K562 (cell line): ENCODE measurements at regions not wholly inside any gene's neighbourhood (a gene's known extent, or its start where the extent isn't known, plus 50 kb on each side); places are given as distances from the start of the nearest gene placed in this dataset.

ENCODE experiments used
- AFF1 ChIP-seq, 2 experiments: fragments of 450-650 bp; IDR thresholded peaks; 2 replicates each; pipeline ENCODE4 v1.6.1; 2018; ENCODE audit warnings: mild to moderate bottlenecking in 2 of 2, low read depth in 1 of 2; ENCODE audit not compliant: partially characterized antibody in 2 of 2
- BACH1 ChIP-seq: fragments of 200-800 bp; sonication (Bioruptor generic); IDR thresholded peaks from 2 replicates; pipeline ENCODE4 v1.6.1; 2016; ENCODE audit warnings: missing genetic modification characterization, missing compliant biosample characterization
- BMI1 ChIP-seq: fragments of 150-350 bp; IDR thresholded peaks from 2 replicates; pipeline ENCODE4 v1.6.1; 2014; ENCODE audit warnings: low read length
- FOXM1 ChIP-seq, 2 experiments: fragments of 450-650 bp in 1 of 2; sonication (generic) in 1 of 2; formaldehyde crosslinking in 1 of 2; IDR thresholded peaks; 2 replicates each; pipeline versions ENCODE4 v1.6.1 to v1.9.0; 2017 to 2022; ENCODE audit warnings: low read depth in 2 of 2, mild to moderate bottlenecking in 2 of 2, missing genetic modification reagents in 1 of 2, moderate library complexity in 1 of 2
- GTF2A2 ChIP-seq: IDR thresholded peaks from 2 replicates; pipeline ENCODE4 v1.6.1; 2016; ENCODE audit warnings: mild to moderate bottlenecking, missing genetic modification characterization, missing compliant biosample characterization
- KHSRP ChIP-seq: fragments of 450-650 bp; IDR thresholded peaks from 2 replicates; pipeline ENCODE4 v1.6.1; 2017
- KLF1 ChIP-seq: fragments of 450-650 bp; IDR thresholded peaks from 2 replicates; pipeline ENCODE4 v1.6.1; 2016; ENCODE audit warnings: missing genetic modification characterization, missing compliant biosample characterization
- MAFK ChIP-seq: IDR thresholded peaks from 2 replicates; pipeline ENCODE4 v1.6.1; 2011; ENCODE audit warnings: low read length, improper control_type of control experiment
- NELFE ChIP-seq: IDR thresholded peaks from 2 replicates; pipeline ENCODE4 v1.6.1; 2011; ENCODE audit warnings: mild to moderate bottlenecking; ENCODE audit not compliant: insufficient read depth, insufficient read length
- PPARD ChIP-seq: fragments of 250-450 bp; sonication (Bioruptor Pico); IDR thresholded peaks from 2 replicates; pipeline ENCODE4 v1.8.0; 2022; ENCODE audit warnings: inconsistent platforms, mild to moderate bottlenecking, moderate library complexity
- RBM15 ChIP-seq: fragments of 200-400 bp; formaldehyde crosslinking; IDR thresholded peaks from 2 replicates; pipeline ENCODE4 v1.6.1; 2018; ENCODE audit warnings: mild to moderate bottlenecking, low read length, moderate library complexity; ENCODE audit not compliant: insufficient read depth
- TAF9B ChIP-seq: fragments of 450-650 bp; IDR thresholded peaks from 2 replicates; pipeline ENCODE4 v1.6.1; 2018; ENCODE audit warnings: mild to moderate bottlenecking; ENCODE audit not compliant: partially characterized antibody
- THRAP3 ChIP-seq: fragments of 450-650 bp; IDR thresholded peaks from 2 replicates; pipeline ENCODE4 v1.6.1; 2016; ENCODE audit warnings: mild to moderate bottlenecking, inconsistent platforms, borderline replicate concordance
- TSHZ1 ChIP-seq: fragments of 250-450 bp; sonication (Bioruptor Pico); IDR thresholded peaks from 2 replicates; pipeline ENCODE4 v1.4.0; 2020; ENCODE audit warnings: mild to moderate bottlenecking, moderate library complexity
- ZBTB2 ChIP-seq: fragments of 450-650 bp; IDR thresholded peaks from 2 replicates; pipeline ENCODE4 v1.6.1; 2016; ENCODE audit warnings: antibody characterized with exemption
- ZKSCAN1 ChIP-seq: fragments of 150-350 bp; IDR thresholded peaks from 2 replicates; pipeline ENCODE4 v1.6.1; 2016; ENCODE audit warnings: low read depth, low read length
- ZKSCAN8 ChIP-seq: fragments of 200-800 bp; sonication (Bioruptor generic); IDR thresholded peaks from 2 replicates; pipeline ENCODE4 v1.6.1; 2016; ENCODE audit warnings: missing genetic modification characterization, missing compliant biosample characterization
- ZNF717 ChIP-seq: fragments of 250-450 bp; sonication (Bioruptor Pico); IDR thresholded peaks from 2 replicates; pipeline ENCODE4 v1.5.0; 2021
- ZNF766 ChIP-seq: fragments of 200-800 bp; sonication (Bioruptor generic); conservative IDR thresholded peaks from 2 replicates; pipeline ENCODE4 v1.6.1; 2016; ENCODE audit warnings: missing genetic modification characterization, missing compliant biosample characterization

GRCh38 chr7:138257459-138258196 is 181.4 kb downstream of the AKR1D1 start (continued):
- peak; percentile 59; the same call in 1 of the 2 replicates for TF ChIP-seq ZBTB2
- no peak for TF ChIP-seq BMI1
- TF ChIP-seq MAFK = 0 out of 2 replicates have a peak, but pooled peaks have one; percentile 7
- peak; percentile 99 for TF ChIP-seq BACH1 (tag)
- TF ChIP-seq ZKSCAN1 = peak; percentile 77; the same call in 1 of the 2 replicates
- no peak for TF ChIP-seq NELFE
- peak; percentile 99 for TF ChIP-seq KHSRP
- peak; percentile 99 for TF ChIP-seq TSHZ1
- TF ChIP-seq PPARD (CRISPR knock-in tag) = peak; percentile 99
- TF ChIP-seq AFF1 (IDR thresholded peaks at IDR 0.05; ENCODE audit: low read depth in 1 of 2, partially characterized antibody in 2 of 2) = peak; percentile 86 to 100
- TF ChIP-seq TAF9B = peak; percentile 88
- TF ChIP-seq RBM15 = no peak
- peak; percentile 99 for TF ChIP-seq GTF2A2 (tag)
- TF ChIP-seq FOXM1 (IDR thresholded peaks at IDR 0.05; ENCODE audit: low read depth) = peak; percentile 100
- no peak for TF ChIP-seq FOXM1 (CRISPR knock-in tag; IDR thresholded peaks at IDR 0.05; ENCODE audit: low read depth)
- TF ChIP-seq ZKSCAN8 (CRISPR knock-in tag) = peak; percentile 99
- TF ChIP-seq THRAP3 = no peak
- TF ChIP-seq KLF1 = peak; percentile 88
- TF ChIP-seq ZNF766 = peak; percentile 100
- TF ChIP-seq ZNF717 = 0 out of 2 replicates have a peak, but pooled peaks have one; percentile 60
